NT2/D1 (cell line): ENCODE measurements at regions not wholly inside any gene's neighbourhood (a gene's known extent, or its start where the extent isn't known, plus 50 kb on each side); places are given as distances from the start of the nearest gene placed in this dataset.

Experiments used
- DNase-seq: peaks from one replicate; pipeline ENCODE4 v3.0.0-alpha.2; 2011; ENCODE audit warnings: low read depth, low spot score
- H3K27me3 ChIP-seq: 2 replicates; pipeline ENCODE4 v1.6.0; 2011; ENCODE audit warnings: mild to moderate bottlenecking; ENCODE audit not compliant: insufficient read length, insufficient read depth
- H3K36me3 ChIP-seq: 2 replicates; pipeline ENCODE4 v1.6.1; 2011; ENCODE audit warnings: mild to moderate bottlenecking, low read length, mixed read lengths; ENCODE audit not compliant: insufficient read depth, insufficient read length
- H3K4me1 ChIP-seq: 2 replicates; pipeline ENCODE4 v1.5.1; 2011; ENCODE audit not compliant: insufficient read depth, insufficient read length
- H3K4me3 ChIP-seq: 2 replicates; pipeline ENCODE4 v1.5.1; 2011; ENCODE audit warnings: low read depth; ENCODE audit not compliant: insufficient read length
- H3K9ac ChIP-seq: 2 replicates; pipeline ENCODE4 v1.6.0; 2011; ENCODE audit warnings: low read depth; ENCODE audit not compliant: insufficient read length
- H3K9me3 ChIP-seq: 2 replicates; pipeline ENCODE4 v1.5.1; 2011; ENCODE audit warnings: mild to moderate bottlenecking, low read length; ENCODE audit not compliant: insufficient read depth
- SUZ12 ChIP-seq: IDR thresholded peaks from 2 replicates; pipeline ENCODE4 v1.6.1; 2011; ENCODE audit not compliant: insufficient read length, insufficient read depth; ENCODE audit errors: extremely low read depth
- YY1 ChIP-seq: IDR thresholded peaks from 2 replicates; pipeline ENCODE4 v1.6.1; 2011; ENCODE audit not compliant: insufficient read length, insufficient read depth
- ZNF274 ChIP-seq: IDR thresholded peaks from 2 replicates; pipeline ENCODE4 v1.6.1; 2011; ENCODE audit warnings: mild to moderate bottlenecking, low read depth, low read length

- no peaks in the 10 kb centered on the region for H3K9me3 ChIP-seq
- no peak overlapping the region for H3K4me3 ChIP-seq
- no peak overlapping the region for H3K9ac ChIP-seq
- no peaks in the 10 kb centered on the region for H3K36me3 ChIP-seq
- H3K4me1 ChIP-seq, result peaks cover 12% of the 10 kb centered on the region
- TF ChIP-seq ZNF274, result no peak
- TF ChIP-seq SUZ12, result no peak
- no peak for TF ChIP-seq YY1
- DNase-seq, result no peak
- H3K27me3 ChIP-seq, result no peaks in the 10 kb centered on the region
Measured at GRCh38 chr2:43136011-43136799, 90.2 kb downstream of the ZFP36L2 start.

- Histone ChIP-seq H3K9ac (no peak overlapping the region), H3K4me1 (peaks cover 15% of the 10 kb centered on the region), H3K9me3 (no peaks in the 10 kb centered on the region), H3K4me3 (no peak overlapping the region), H3K36me3 (no peaks in the 10 kb centered on the region), H3K27me3 (no peaks in the 10 kb centered on the region)
- TF ChIP-seq SUZ12 (no peak), ZNF274 (no peak), YY1 (no peak)
- DNase-seq, result no peak
Measured at GRCh38 chr2:43135583-43135982, 90.8 kb downstream of the ZFP36L2 start.

GRCh38 chr2:43134571-43134889 lies 91.9 kb downstream of the ZFP36L2 start:
- Histone ChIP-seq H3K4me1 (peaks cover 15% of the 10 kb centered on the region), H3K9ac (no peak overlapping the region), H3K9me3 (no peaks in the 10 kb centered on the region), H3K4me3 (no peak overlapping the region), H3K36me3 (no peaks in the 10 kb centered on the region), H3K27me3 (no peaks in the 10 kb centered on the region)
- TF ChIP-seq SUZ12 (no peak), ZNF274 (no peak), YY1 (no peak)
- DNase-seq, result no peak

- peaks cover 19% of the 10 kb centered on the region for H3K4me1 ChIP-seq
- no peaks in the 10 kb centered on the region for H3K9me3 ChIP-seq
- H3K4me3 ChIP-seq, result no peak overlapping the region
- no peak for TF ChIP-seq SUZ12
- TF ChIP-seq ZNF274, result no peak
- no peak for TF ChIP-seq YY1
- H3K27me3 ChIP-seq, result no peaks in the 10 kb centered on the region
- no peaks in the 10 kb centered on the region for H3K36me3 ChIP-seq
- no peak overlapping the region for H3K9ac ChIP-seq
- DNase-seq, result no peak
Measured at GRCh38 chr2:43133708-43134570, 92.5 kb downstream of the ZFP36L2 start.

GRCh38 chr2:43133336-43133707 lies 93.1 kb downstream of the ZFP36L2 start:
- TF ChIP-seq SUZ12 (no peak), ZNF274 (no peak), YY1 (no peak)
- peaks cover 19% of the 10 kb centered on the region for H3K4me1 ChIP-seq

GRCh38 chr2:43132683-43133301 lies 93.6 kb downstream of the ZFP36L2 start:
- TF ChIP-seq SUZ12 (no peak), ZNF274 (no peak), YY1 (no peak)
- DNase-seq, result no peak
- H3K9me3 ChIP-seq, result no peaks in the 10 kb centered on the region
- H3K9ac ChIP-seq, result no peak overlapping the region
- H3K4me3 ChIP-seq, result no peak overlapping the region
- H3K4me1 ChIP-seq, result peaks cover 19% of the 10 kb centered on the region
- H3K27me3 ChIP-seq, result no peaks in the 10 kb centered on the region
- no peaks in the 10 kb centered on the region for H3K36me3 ChIP-seq

More at GRCh38 chr2:43133336-43133707, 93.1 kb downstream of the ZFP36L2 start:
- no peak overlapping the region for H3K9ac ChIP-seq
- no peaks in the 10 kb centered on the region for H3K27me3 ChIP-seq
- no peaks in the 10 kb centered on the region for H3K36me3 ChIP-seq
- no peak overlapping the region for H3K4me3 ChIP-seq
- no peaks in the 10 kb centered on the region for H3K9me3 ChIP-seq
- no peak for DNase-seq

GRCh38 chr2:43131890-43132682 lies 94.3 kb downstream of the ZFP36L2 start:
- DNase-seq, result no peak
- Histone ChIP-seq H3K27me3 (no peaks in the 10 kb centered on the region), H3K9me3 (peaks cover 3% of the 10 kb centered on the region; the same call in 1 of the 2 replicates), H3K4me3 (no peak overlapping the region), H3K36me3 (no peaks in the 10 kb centered on the region), H3K4me1 (peaks cover 19% of the 10 kb centered on the region), H3K9ac (no peak overlapping the region)
- TF ChIP-seq YY1 (no peak), ZNF274 (no peak), SUZ12 (no peak)
